HCT116 (cell line): ENCODE measurements at regions not wholly inside any gene's neighbourhood (a gene's known extent, or its start where the extent isn't known, plus 50 kb on each side); places are given as distances from the start of the nearest gene placed in this dataset.

ENCODE experiments used
- ATAC-seq: fragments of 200-7000 bp; cut with Tn5 transposase; 2 replicates; pipeline ENCODE4 v1.9.1; 2020; ENCODE audit warnings: mild to moderate bottlenecking, moderate library complexity
- BruUV-seq: library from RNA; stranded (reverse); fragments of 400-500 nt; replicated peaks from 2 replicates; lab custom pipeline; 2021; lab: Mats Ljungman, UMichigan
- CTCF ChIA-PET: fragments of 300-600 bp; sonication (Branson Sonifier 250); formaldehyde crosslinking; loops from one replicate; lab custom pipeline; 2021; ENCODE audit warnings: antibody characterized with exemption; lab: Charles Lee
- POLR2A ChIA-PET: fragments of 300-600, 350-600 bp; sonication (Branson Sonifier 250); formaldehyde crosslinking; loops from one replicate; lab custom pipeline; 2021; ENCODE audit warnings: antibody characterized with exemption; lab: Charles Lee
- RAD21 ChIA-PET, 2 experiments: fragments of 300-600 bp; sonication (Branson Sonifier 250); formaldehyde crosslinking; loops; one replicate each; lab custom pipeline; 2023; ENCODE audit warnings: low total read pairs in 2 of 2; ENCODE audit not compliant: uncharacterized antibody in 2 of 2, unreplicated experiment in 2 of 2, low non-redundant PET in 1 of 2; lab: Charles Lee
- DNase-seq: peaks from one replicate; pipeline ENCODE4 v3.0.0-alpha.2; 2010; ENCODE audit warnings: low read depth, low spot score
- H2AFZ ChIP-seq: fragments of 200-600 bp; shearing (Covaris generic), sonication (generic); 2 replicates; pipeline ENCODE4 v1.6.1; 2017; ENCODE audit warnings: low read depth, mixed run types, mixed read lengths, antibody characterized with exemption, low read length; ENCODE audit not compliant: poor library complexity, severe bottlenecking
- H3K27ac ChIP-seq: 2 replicates; pipeline ENCODE4 v1.5.1; 2012; ENCODE audit warnings: low read depth, low read length
- H3K27me3 ChIP-seq: fragments of 200-600 bp; sonication (generic); 2 replicates; pipeline ENCODE4 v1.6.1; 2016; ENCODE audit warnings: mixed run types, low read length, mixed read lengths; ENCODE audit not compliant: insufficient read depth
- H3K36me3 ChIP-seq, 2 experiments: fragments of 200-500 bp in 1 of 2; fragments of 200-600 bp in 1 of 2; sonication (Bioruptor generic) in 1 of 2; sonication (generic) in 1 of 2; 2 replicates each; pipeline versions ENCODE4 v1.5.1 to v1.6.1; 2014 to 2016; ENCODE audit warnings: low read length in 2 of 2, inconsistent platforms in 1 of 2, mixed read lengths in 1 of 2, mixed run types in 1 of 2; ENCODE audit not compliant: insufficient read depth in 2 of 2, control insufficient read depth in 1 of 2
- H3K4me1 ChIP-seq, 2 experiments: fragments of 200-600 bp in 1 of 2; sonication (generic) in 1 of 2; 2 replicates each; pipeline versions ENCODE4 v1.5.1 to v1.6.1; 2012 to 2017; ENCODE audit warnings: low read length in 2 of 2, inconsistent platforms in 1 of 2, mild to moderate bottlenecking in 1 of 2, mixed read lengths in 1 of 2, mixed run types in 1 of 2, moderate library complexity in 1 of 2; ENCODE audit not compliant: insufficient read depth in 2 of 2, control insufficient read depth in 1 of 2
- H3K4me2 ChIP-seq: fragments of 200-600 bp; sonication (generic); 2 replicates; pipeline ENCODE4 v1.6.1; 2017; ENCODE audit warnings: mixed run types, low read length, mixed read lengths
- H3K4me3 ChIP-seq, 2 experiments: fragments of 200-600 bp in 1 of 2; sonication (generic) in 1 of 2; replicated peaks in 1 of 2; 2 replicates each; pipeline ENCODE4 v1.5.1; 2011 to 2016; ENCODE audit warnings: low read length in 2 of 2, control low read depth in 1 of 2, low read depth in 1 of 2, mild to moderate bottlenecking in 1 of 2, mixed read lengths in 1 of 2, mixed run types in 1 of 2
- H3K79me2 ChIP-seq: fragments of 200-600 bp; sonication (generic); 2 replicates; pipeline ENCODE4 v1.6.1; 2017; ENCODE audit warnings: mild to moderate bottlenecking, mixed run types, low read length, moderate library complexity, mixed read lengths; ENCODE audit not compliant: insufficient read depth
- H3K9ac ChIP-seq: fragments of 200-600 bp; sonication (generic); 2 replicates; pipeline ENCODE4 v1.6.1; 2016; ENCODE audit warnings: low read length, mixed read lengths
- H3K9me2 ChIP-seq: fragments of 200-600 bp; sonication (generic), shearing (Covaris generic); 2 replicates; pipeline ENCODE4 v1.6.1; 2017; ENCODE audit warnings: mixed run types, mild to moderate bottlenecking, moderate library complexity; ENCODE audit not compliant: insufficient read depth
- H3K9me3 ChIP-seq, 2 experiments: fragments of 200-500 bp in 1 of 2; fragments of 200-600 bp in 1 of 2; sonication (Bioruptor generic) in 1 of 2; sonication (generic) in 1 of 2; 2 replicates each; pipeline ENCODE4 v1.6.1; 2014 to 2017; ENCODE audit warnings: low read length in 2 of 2, mixed read lengths in 2 of 2, inconsistent platforms in 1 of 2, low read depth in 1 of 2, mild to moderate bottlenecking in 1 of 2, mixed run types in 1 of 2, moderate library complexity in 1 of 2; ENCODE audit not compliant: control insufficient read depth in 1 of 2, insufficient read depth in 1 of 2
- H4K20me1 ChIP-seq: fragments of 200-600 bp; sonication (generic), shearing (Covaris generic); 2 replicates; pipeline ENCODE4 v1.6.1; 2017; ENCODE audit warnings: mixed run types, mild to moderate bottlenecking, moderate library complexity; ENCODE audit not compliant: insufficient read depth
- CBX3 ChIP-seq: IDR thresholded peaks from 2 replicates; pipeline ENCODE4 v1.6.1; 2012; ENCODE audit warnings: low read depth
- CEBPB ChIP-seq: IDR thresholded peaks from 2 replicates; pipeline ENCODE4 v1.6.1; 2012; ENCODE audit warnings: low read depth
- CTCF ChIP-seq, 3 experiments: fragments of 200-600 bp in 1 of 3; sonication (generic) in 1 of 3; IDR thresholded peaks in 2 of 3; conservative IDR thresholded peaks in 1 of 3; 2 replicates each; pipeline ENCODE4 v1.5.1; 2012 to 2017; ENCODE audit warnings: low read depth in 2 of 3, low read length in 2 of 3, antibody characterized with exemption in 1 of 3, borderline replicate concordance in 1 of 3, control low read depth in 1 of 3, mild to moderate bottlenecking in 1 of 3, mixed read lengths in 1 of 3, mixed run types in 1 of 3, moderate library complexity in 1 of 3; ENCODE audit not compliant: insufficient read depth in 1 of 3
- EGR1 ChIP-seq: IDR thresholded peaks from 2 replicates; pipeline ENCODE4 v1.6.1; 2012; ENCODE audit warnings: low read depth
- ELF1 ChIP-seq: IDR thresholded peaks from 2 replicates; pipeline ENCODE4 v1.6.1; 2012; ENCODE audit warnings: low read depth, borderline replicate concordance
- EZH2 ChIP-seq: fragments of 200-600 bp; sonication (generic); IDR thresholded peaks from 2 replicates; pipeline ENCODE4 v1.6.1; 2017; ENCODE audit warnings: antibody characterized with exemption, mixed run types
- FOSL1 ChIP-seq: IDR thresholded peaks from 2 replicates; pipeline ENCODE4 v1.6.1; 2012; ENCODE audit warnings: low read depth
- JUND ChIP-seq: IDR thresholded peaks from 2 replicates; pipeline ENCODE4 v1.6.1; 2012
- POLR2A ChIP-seq: IDR thresholded peaks from 2 replicates; pipeline ENCODE4 v1.7.0; 2011; ENCODE audit warnings: borderline replicate concordance; ENCODE audit not compliant: insufficient read depth, insufficient read length; ENCODE audit errors: extremely low read depth
- POLR2AphosphoS5 ChIP-seq: IDR thresholded peaks from 2 replicates; pipeline ENCODE4 v1.6.1; 2011; ENCODE audit warnings: mild to moderate bottlenecking, low read depth, low read length, moderate library complexity
- RAD21 ChIP-seq: IDR thresholded peaks from 2 replicates; pipeline ENCODE4 v1.6.1; 2012; ENCODE audit warnings: low read depth, mild to moderate bottlenecking
- REST ChIP-seq: IDR thresholded peaks from 2 replicates; pipeline ENCODE4 v1.6.1; 2012; ENCODE audit warnings: low read depth
- SP1 ChIP-seq: IDR thresholded peaks from 2 replicates; pipeline ENCODE4 v1.6.1; 2012; ENCODE audit warnings: low read depth
- SRF ChIP-seq: IDR thresholded peaks from 2 replicates; pipeline ENCODE4 v1.6.1; 2012; ENCODE audit warnings: low read depth
- TCF7L2 ChIP-seq: IDR thresholded peaks from 2 replicates; pipeline ENCODE4 v1.7.0; 2011; ENCODE audit warnings: borderline replicate concordance, inconsistent platforms; ENCODE audit not compliant: insufficient read depth, insufficient read length; ENCODE audit errors: extremely low read depth
- YY1 ChIP-seq: IDR thresholded peaks from 2 replicates; pipeline ENCODE4 v1.6.1; 2011; ENCODE audit warnings: low read length, low read depth, moderate library complexity, mild to moderate bottlenecking; ENCODE audit not compliant: insufficient replicate concordance; ENCODE audit errors: extremely low read depth
- ZBTB33 ChIP-seq: IDR thresholded peaks from 2 replicates; pipeline ENCODE4 v1.6.1; 2011; ENCODE audit warnings: mild to moderate bottlenecking, low read length, moderate library complexity; ENCODE audit not compliant: insufficient replicate concordance; ENCODE audit errors: extremely low read depth
- ZFX ChIP-seq: fragments of 450-650 bp; IDR thresholded peaks from 2 replicates; pipeline ENCODE4 v1.6.1; 2017
- ZNF274 ChIP-seq: fragments of 200-500 bp; sonication (Bioruptor generic); IDR thresholded peaks from 2 replicates; pipeline ENCODE4 v1.6.1; 2014; ENCODE audit warnings: mild to moderate bottlenecking, low read depth, low read length, inconsistent platforms
- intact Hi-C: fragments of 100-400 bp; cut with micrococcal nuclease; formaldehyde crosslinking; loops from 2 replicates; pipeline ENCODE4 v1.10.0; 2022
- TF ChIP-seq, protein P1 (sequence below): IDR thresholded peaks from 2 replicates; pipeline ENCODE4 v1.6.1; 2012
- TF ChIP-seq, protein P2 (sequence below): IDR thresholded peaks from 2 replicates; pipeline ENCODE4 v1.6.1; 2012

GRCh38 chr9:21670374-21670773, 132.1 kb upstream of the MTAP start:
- Histone ChIP-seq H3K27me3 (no peaks in the 10 kb centered on the region), H3K27ac (peak overlapping the region; percentile 99), H3K79me2 (peaks cover 70% of the 10 kb centered on the region), H3K9me2 (no peaks in the 10 kb centered on the region), H3K9ac (peak overlapping the region; percentile 53), H3K36me3 (no peaks in the 10 kb centered on the region), H3K4me2 (peak overlapping the region; percentile 56), H3K4me1 (peaks cover 74 to 87% of the 10 kb centered on the region in 2 experiments), H4K20me1 (no peaks in the 10 kb centered on the region), H2AFZ (no peak overlapping the region), H3K4me3 (peak overlapping the region; percentile 4 to 26; a peak in 3 of 4 replicates), H3K9me3 (no peaks in the 10 kb centered on the region)
- POLR2A ChIA-PET: interaction anchor here (1.1 to 2.3 kb wide), 4 partner anchors 14 to 85 kb away, joined by 3 to 8 read pairs (median 3); no protein-coding TSS in a partner anchor
- ATAC-seq (peak; percentile 33), DNase-seq (no peak)
- RAD21 ChIA-PET: no interaction called here
- CTCF ChIA-PET: no interaction called here
- BruUV-seq: no TSS peak
- intact Hi-C loops: no loop called here
- TF ChIP-seq CEBPB (peak; percentile 28; the same call in 1 of the 2 replicates), JUND (peak; percentile 47), YY1 (no peak), EGR1 (no peak), ZBTB33 (no peak), ZNF274 (no peak), POLR2A (no peak), SRF (no peak), RAD21 (0 out of 2 replicates have a peak, but pooled peaks have one; percentile 9), CTCF (IDR thresholded peaks at IDR 0.05 in 2 of 3, conservative IDR thresholded peaks at IDR 0.05 in 1 of 3; ENCODE audit: borderline replicate concordance in 1 of 3, insufficient read depth in 1 of 3, low read depth in 2 of 3, low read length in 2 of 3) (no peak), REST (no peak), POLR2AphosphoS5 (0 out of 2 replicates have a peak, but pooled peaks have one; percentile 27), ELF1 (no peak), TCF7L2 (no peak), ZFX (no peak), SP1 (peak; percentile 64), FOSL1 (peak; percentile 42; the same call in 1 of the 2 replicates), EZH2 (no peak), CBX3 (no peak)
- TF ChIP-seq, protein P1, sequence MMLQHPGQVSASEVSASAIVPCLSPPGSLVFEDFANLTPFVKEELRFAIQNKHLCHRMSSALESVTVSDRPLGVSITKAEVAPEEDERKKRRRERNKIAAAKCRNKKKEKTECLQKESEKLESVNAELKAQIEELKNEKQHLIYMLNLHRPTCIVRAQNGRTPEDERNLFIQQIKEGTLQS: no peak
- TF ChIP-seq, protein P2, sequence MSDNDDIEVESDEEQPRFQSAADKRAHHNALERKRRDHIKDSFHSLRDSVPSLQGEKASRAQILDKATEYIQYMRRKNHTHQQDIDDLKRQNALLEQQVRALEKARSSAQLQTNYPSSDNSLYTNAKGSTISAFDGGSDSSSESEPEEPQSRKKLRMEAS: no peak
